ENCODE measurements at regions not wholly inside any gene's neighbourhood (a gene's known extent, or its start where the extent isn't known, plus 50 kb on each side); places are given as distances from the start of the nearest gene placed in this dataset.

GRCh38 chr5:60136841-60137240 is 243.3 kb upstream of the PDE4D start:
- no peak for TF ChIP-seq CTCF (IDR thresholded peaks at IDR 0.05)
- Mint-ChIP-seq H3K4me1 (no peaks in the 10 kb centered on the region), H3K4me3 (no peak overlapping the region), H3K27me3 (ENCODE audit: low read depth, poor library complexity) (peaks cover 3% of the 10 kb centered on the region), H3K27ac (no peak overlapping the region), H3K36me3 (ENCODE audit: low read depth) (no peaks in the 10 kb centered on the region), H3K9me3 (no peaks in the 10 kb centered on the region)
- no peak for DNase-seq

- Mint-ChIP-seq H3K27me3 (ENCODE audit: low read depth, poor library complexity) (no peaks in the 10 kb centered on the region), H3K27ac (no peak overlapping the region), H3K9me3 (no peaks in the 10 kb centered on the region), H3K4me3 (no peak overlapping the region), H3K36me3 (ENCODE audit: low read depth) (no peaks in the 10 kb centered on the region), H3K4me1 (no peaks in the 10 kb centered on the region)
- no peak for DNase-seq
- no peak for TF ChIP-seq CTCF (IDR thresholded peaks at IDR 0.05)
These were observed 238.0 kb upstream of the PDE4D start for GRCh38 chr5:60131504-60131903.

GRCh38 chr5:60125636-60126035 is 232.1 kb upstream of the PDE4D start:
- no peak overlapping the region for H3K4me3 Mint-ChIP-seq
- no peaks in the 10 kb centered on the region for H3K4me1 Mint-ChIP-seq
- H3K36me3 Mint-ChIP-seq (ENCODE audit: low read depth) = no peaks in the 10 kb centered on the region

GRCh38 chr5:60102961-60103693 is 209.6 kb upstream of the PDE4D start:
- DNase-seq = no peak
- peaks cover 4% of the 10 kb centered on the region for H3K36me3 Mint-ChIP-seq (ENCODE audit: low read depth)
- no peak for TF ChIP-seq CTCF (IDR thresholded peaks at IDR 0.05)
- H3K27ac Mint-ChIP-seq = no peak overlapping the region
- H3K9me3 Mint-ChIP-seq = peaks cover 38% of the 10 kb centered on the region
- no peak overlapping the region for H3K4me3 Mint-ChIP-seq
- H3K27me3 Mint-ChIP-seq (ENCODE audit: low read depth, poor library complexity) = no peaks in the 10 kb centered on the region
- no peaks in the 10 kb centered on the region for H3K4me1 Mint-ChIP-seq

More at GRCh38 chr5:60125636-60126035, 232.1 kb upstream of the PDE4D start:
- no peak for DNase-seq
- Mint-ChIP-seq H3K27me3 (ENCODE audit: low read depth, poor library complexity) (no peaks in the 10 kb centered on the region), H3K27ac (no peak overlapping the region), H3K9me3 (no peaks in the 10 kb centered on the region)
- no peak for TF ChIP-seq CTCF (IDR thresholded peaks at IDR 0.05)

GRCh38 chr5:60101573-60101972 is 208.0 kb upstream of the PDE4D start:
- Mint-ChIP-seq H3K9me3 (peaks cover 35% of the 10 kb centered on the region), H3K4me1 (no peaks in the 10 kb centered on the region), H3K27me3 (ENCODE audit: low read depth, poor library complexity) (no peaks in the 10 kb centered on the region), H3K4me3 (no peak overlapping the region), H3K27ac (no peak overlapping the region), H3K36me3 (ENCODE audit: low read depth) (peaks cover 4% of the 10 kb centered on the region)
- DNase-seq = no peak
- TF ChIP-seq CTCF (IDR thresholded peaks at IDR 0.05) = no peak
